ENCODE measurements at regions not wholly inside any gene's neighbourhood (a gene's known extent, or its start where the extent isn't known, plus 50 kb on each side); places are given as distances from the start of the nearest gene placed in this dataset.

DNA sequence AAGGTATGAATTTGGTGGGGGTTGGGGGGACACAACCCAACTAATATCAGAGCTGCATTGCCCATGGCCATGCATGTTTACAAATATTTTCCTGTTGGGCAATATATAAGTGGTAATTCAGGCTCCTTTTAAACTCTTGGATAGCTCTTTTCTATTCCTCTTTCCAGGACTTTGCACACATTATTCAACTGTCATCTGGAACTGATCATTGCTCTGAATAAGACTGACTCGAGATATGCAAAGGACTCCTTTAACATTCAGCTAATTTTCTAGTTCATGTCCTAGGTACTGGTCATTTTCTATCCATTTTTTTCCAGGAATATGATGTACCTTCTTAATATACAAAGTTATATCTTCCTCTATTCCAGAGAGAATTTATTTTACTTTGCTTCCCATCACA lies 89.5 kb upstream of the STK32A start:
- Histone ChIP-seq H3K27me3 (ENCODE audit: insufficient read depth) (no peaks in the 10 kb centered on the region), H3K9ac (no peak overlapping the region), H4K20me1 (ENCODE audit: insufficient read depth) (no peaks in the 10 kb centered on the region), H3F3A (replicated peaks; ENCODE audit: insufficient read depth) (no peaks in the 10 kb centered on the region), H3K27ac (ENCODE audit: low read depth in 2 of 2, low read length in 1 of 2) (no peak overlapping the region), H3K79me2 (ENCODE audit: insufficient read depth) (no peaks in the 10 kb centered on the region), H3K4me1 (ENCODE audit: control insufficient read depth in 1 of 2, insufficient read depth in 2 of 2, low read depth in 1 of 2, low read length in 1 of 2) (peaks cover 0 to 12% of the 10 kb centered on the region in 2 experiments; a peak in 2 of 4 replicates), H2AFZ (ENCODE audit: low read depth) (no peak overlapping the region), H3K9me2 (no peaks in the 10 kb centered on the region), H3K36me3 (replicated peaks in 1 of 2; ENCODE audit: control insufficient read depth in 1 of 2, insufficient read depth in 2 of 2, low read length in 1 of 2) (no peaks in the 10 kb centered on the region), H3K4me3 (ENCODE audit: low read depth in 2 of 2, low read length in 1 of 2) (no peak overlapping the region), H3K4me2 (no peak overlapping the region), H3K9me3 (no peaks in the 10 kb centered on the region)
- ChIA-PET POLR2A (no interaction called here), CTCF (no interaction called here)
- WGBS (ENCODE audit: low lambda C conversion rate), result 19% methylated on average over 1 of the region's 1 CpG
- no peak for DNase-seq
- TF ChIP-seq GABPA (IDR thresholded peaks at IDR 0.05; ENCODE audit: low read depth) (no peak), EP300 (IDR thresholded peaks at IDR 0.05; ENCODE audit: borderline replicate concordance in 1 of 2, low read depth in 1 of 2, low read length in 1 of 2) (no peak), TEAD4 (IDR thresholded peaks at IDR 0.05; ENCODE audit: borderline replicate concordance, insufficient read depth) (no peak), SIN3A (IDR thresholded peaks at IDR 0.05; ENCODE audit: borderline replicate concordance, low read depth, low read length) (no peak), RFX5 (IDR thresholded peaks at IDR 0.05; ENCODE audit: low read length) (no peak), MAX (IDR thresholded peaks at IDR 0.05; ENCODE audit: low read depth) (no peak), IRF3 (IDR thresholded peaks at IDR 0.05; ENCODE audit: low read depth, low read length) (no peak), POLR2AphosphoS5 (IDR thresholded peaks at IDR 0.05; ENCODE audit: low read depth, low read length) (no peak), ZBTB33 (IDR thresholded peaks at IDR 0.05; ENCODE audit: borderline replicate concordance, low read depth) (no peak)
- TF ChIP-seq, protein P1, sequence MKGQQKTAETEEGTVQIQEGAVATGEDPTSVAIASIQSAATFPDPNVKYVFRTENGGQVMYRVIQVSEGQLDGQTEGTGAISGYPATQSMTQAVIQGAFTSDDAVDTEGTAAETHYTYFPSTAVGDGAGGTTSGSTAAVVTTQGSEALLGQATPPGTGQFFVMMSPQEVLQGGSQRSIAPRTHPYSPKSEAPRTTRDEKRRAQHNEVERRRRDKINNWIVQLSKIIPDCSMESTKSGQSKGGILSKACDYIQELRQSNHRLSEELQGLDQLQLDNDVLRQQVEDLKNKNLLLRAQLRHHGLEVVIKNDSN (IDR thresholded peaks at IDR 0.05; ENCODE audit: borderline replicate concordance, low read depth), result no peak
- TF ChIP-seq, protein P2, sequence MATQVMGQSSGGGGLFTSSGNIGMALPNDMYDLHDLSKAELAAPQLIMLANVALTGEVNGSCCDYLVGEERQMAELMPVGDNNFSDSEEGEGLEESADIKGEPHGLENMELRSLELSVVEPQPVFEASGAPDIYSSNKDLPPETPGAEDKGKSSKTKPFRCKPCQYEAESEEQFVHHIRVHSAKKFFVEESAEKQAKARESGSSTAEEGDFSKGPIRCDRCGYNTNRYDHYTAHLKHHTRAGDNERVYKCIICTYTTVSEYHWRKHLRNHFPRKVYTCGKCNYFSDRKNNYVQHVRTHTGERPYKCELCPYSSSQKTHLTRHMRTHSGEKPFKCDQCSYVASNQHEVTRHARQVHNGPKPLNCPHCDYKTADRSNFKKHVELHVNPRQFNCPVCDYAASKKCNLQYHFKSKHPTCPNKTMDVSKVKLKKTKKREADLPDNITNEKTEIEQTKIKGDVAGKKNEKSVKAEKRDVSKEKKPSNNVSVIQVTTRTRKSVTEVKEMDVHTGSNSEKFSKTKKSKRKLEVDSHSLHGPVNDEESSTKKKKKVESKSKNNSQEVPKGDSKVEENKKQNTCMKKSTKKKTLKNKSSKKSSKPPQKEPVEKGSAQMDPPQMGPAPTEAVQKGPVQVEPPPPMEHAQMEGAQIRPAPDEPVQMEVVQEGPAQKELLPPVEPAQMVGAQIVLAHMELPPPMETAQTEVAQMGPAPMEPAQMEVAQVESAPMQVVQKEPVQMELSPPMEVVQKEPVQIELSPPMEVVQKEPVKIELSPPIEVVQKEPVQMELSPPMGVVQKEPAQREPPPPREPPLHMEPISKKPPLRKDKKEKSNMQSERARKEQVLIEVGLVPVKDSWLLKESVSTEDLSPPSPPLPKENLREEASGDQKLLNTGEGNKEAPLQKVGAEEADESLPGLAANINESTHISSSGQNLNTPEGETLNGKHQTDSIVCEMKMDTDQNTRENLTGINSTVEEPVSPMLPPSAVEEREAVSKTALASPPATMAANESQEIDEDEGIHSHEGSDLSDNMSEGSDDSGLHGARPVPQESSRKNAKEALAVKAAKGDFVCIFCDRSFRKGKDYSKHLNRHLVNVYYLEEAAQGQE (IDR thresholded peaks at IDR 0.05; ENCODE audit: low read depth, low read length), result no peak
